CD8-positive, alpha-beta memory T cell (primary cell): ENCODE measurements at regions not wholly inside any gene's neighbourhood (a gene's known extent, or its start where the extent isn't known, plus 50 kb on each side); places are given as distances from the start of the nearest gene placed in this dataset.

ENCODE experiments used
- CTCF ChIA-PET: fragments of 350-600 bp; sonication (Branson Sonifier 250); formaldehyde crosslinking; loops from one replicate; lab custom pipeline; 2021; ENCODE audit warnings: antibody characterized with exemption; lab: Charles Lee
- POLR2A ChIA-PET: fragments of 350-600 bp; sonication (Branson Sonifier 250); formaldehyde crosslinking; loops from one replicate; lab custom pipeline; 2021; ENCODE audit warnings: antibody characterized with exemption; lab: Charles Lee
- DNase-seq, 5 donors: peaks; one replicate each; pipeline versions ENCODE4 v3.0.0 to v3.0.0-alpha.2; 2020 to 2022; ENCODE audit warnings: mixed read lengths in 1 of 5
- H3K27ac ChIP-seq: one replicate; pipeline ENCODE4 v1.7.0; 2013; ENCODE audit warnings: low read depth, mild to moderate bottlenecking, low read length, moderate library complexity
- H3K27me3 ChIP-seq: 2 replicates; pipeline ENCODE4 v1.7.0; 2013; ENCODE audit warnings: low read length, mild to moderate bottlenecking; ENCODE audit not compliant: insufficient read depth, poor library complexity, severe bottlenecking
- H3K36me3 ChIP-seq: 2 replicates; pipeline ENCODE4 v1.7.0; 2013; ENCODE audit warnings: mild to moderate bottlenecking, low read length, moderate library complexity; ENCODE audit not compliant: insufficient read depth
- H3K4me1 ChIP-seq: 2 replicates; pipeline ENCODE4 v1.7.0; 2013; ENCODE audit warnings: mild to moderate bottlenecking, low read length, moderate library complexity; ENCODE audit not compliant: insufficient read depth
- H3K4me3 ChIP-seq: 2 replicates; pipeline ENCODE4 v1.7.0; 2013; ENCODE audit warnings: mild to moderate bottlenecking, low read length
- H3K9me3 ChIP-seq: 2 replicates; pipeline ENCODE4 v1.7.0; 2013; ENCODE audit warnings: mild to moderate bottlenecking, low read length
- H3K27ac Mint-ChIP-seq, 8 donors: one replicate each; pipeline ENCODE4 v1.8.0; 2020 to 2021; ENCODE audit warnings: mixed read lengths in 8 of 8, mild to moderate bottlenecking in 6 of 8, inconsistent platforms in 3 of 8, moderate library complexity in 3 of 8
- H3K27me3 Mint-ChIP-seq, 2 donors: one replicate each; pipeline ENCODE4 v1.8.0; 2020 to 2021; ENCODE audit warnings: mixed read lengths in 2 of 2, mild to moderate bottlenecking in 1 of 2, moderate library complexity in 1 of 2
- H3K36me3 Mint-ChIP-seq, 3 donors: one replicate each; pipeline ENCODE4 v1.8.0; 2020 to 2021; ENCODE audit warnings: mixed read lengths in 3 of 3, inconsistent platforms in 1 of 3, mild to moderate bottlenecking in 1 of 3
- H3K4me1 Mint-ChIP-seq, 3 donors: one replicate each; pipeline ENCODE4 v1.8.0; 2020 to 2021; ENCODE audit warnings: mixed read lengths in 3 of 3, inconsistent platforms in 1 of 3, mild to moderate bottlenecking in 1 of 3
- H3K4me3 Mint-ChIP-seq, 7 donors: one replicate each; pipeline ENCODE4 v1.8.0; 2020 to 2021; ENCODE audit warnings: mixed read lengths in 7 of 7, mild to moderate bottlenecking in 6 of 7, moderate library complexity in 4 of 7, inconsistent platforms in 2 of 7
- H3K9me3 Mint-ChIP-seq, 5 donors: one replicate each; pipeline ENCODE4 v1.8.0; 2020 to 2022; ENCODE audit warnings: mixed read lengths in 5 of 5, mild to moderate bottlenecking in 3 of 5, moderate library complexity in 2 of 5, inconsistent platforms in 1 of 5

DNA sequence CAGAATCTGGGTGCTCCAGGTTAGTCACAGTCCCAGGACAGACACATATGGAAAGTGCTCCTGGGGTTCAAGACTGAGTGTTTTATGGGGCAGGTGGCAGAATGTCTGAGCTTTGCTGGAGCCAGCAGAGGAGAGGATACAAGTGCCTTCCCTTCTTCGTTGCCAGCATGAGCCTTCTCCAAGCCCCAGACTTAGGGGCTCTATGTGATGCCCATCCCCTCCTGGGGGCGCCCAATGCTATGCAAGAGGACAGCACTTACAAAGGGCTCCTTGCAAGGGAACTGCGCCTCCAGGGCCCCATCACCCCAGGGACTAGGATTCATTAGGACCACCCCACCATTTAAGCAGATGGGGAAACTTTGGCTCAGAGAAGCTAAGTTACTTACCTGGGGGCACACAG is 581.9 kb downstream of the BUD13 start:
- Histone ChIP-seq H3K27me3 (peaks cover 7% of the 10 kb centered on the region), H3K4me3 (no peak overlapping the region), H3K36me3 (no peaks in the 10 kb centered on the region), H3K27ac (no peak overlapping the region), H3K9me3 (no peaks in the 10 kb centered on the region), H3K4me1 (no peaks in the 10 kb centered on the region)
- Mint-ChIP-seq H3K4me1 (peaks cover 0 to 6% (median 4%) of the 10 kb centered on the region in 3 donors), H3K36me3 (no peaks in the 10 kb centered on the region), H3K9me3 (peaks cover 0 to under 1% (median 0%) of the 10 kb centered on the region in 5 donors), H3K4me3 (no peak overlapping the region), H3K27ac (no peak overlapping the region), H3K27me3 (peaks cover 16 to 42% of the 10 kb centered on the region in 2 donors)
- ChIA-PET CTCF (interaction anchor here (1.1 kb wide), 1 partner anchor 9 kb away, joined by 3 read pairs; no protein-coding TSS in a partner anchor), POLR2A (no interaction called here)
- DNase-seq = no peak

DNA sequence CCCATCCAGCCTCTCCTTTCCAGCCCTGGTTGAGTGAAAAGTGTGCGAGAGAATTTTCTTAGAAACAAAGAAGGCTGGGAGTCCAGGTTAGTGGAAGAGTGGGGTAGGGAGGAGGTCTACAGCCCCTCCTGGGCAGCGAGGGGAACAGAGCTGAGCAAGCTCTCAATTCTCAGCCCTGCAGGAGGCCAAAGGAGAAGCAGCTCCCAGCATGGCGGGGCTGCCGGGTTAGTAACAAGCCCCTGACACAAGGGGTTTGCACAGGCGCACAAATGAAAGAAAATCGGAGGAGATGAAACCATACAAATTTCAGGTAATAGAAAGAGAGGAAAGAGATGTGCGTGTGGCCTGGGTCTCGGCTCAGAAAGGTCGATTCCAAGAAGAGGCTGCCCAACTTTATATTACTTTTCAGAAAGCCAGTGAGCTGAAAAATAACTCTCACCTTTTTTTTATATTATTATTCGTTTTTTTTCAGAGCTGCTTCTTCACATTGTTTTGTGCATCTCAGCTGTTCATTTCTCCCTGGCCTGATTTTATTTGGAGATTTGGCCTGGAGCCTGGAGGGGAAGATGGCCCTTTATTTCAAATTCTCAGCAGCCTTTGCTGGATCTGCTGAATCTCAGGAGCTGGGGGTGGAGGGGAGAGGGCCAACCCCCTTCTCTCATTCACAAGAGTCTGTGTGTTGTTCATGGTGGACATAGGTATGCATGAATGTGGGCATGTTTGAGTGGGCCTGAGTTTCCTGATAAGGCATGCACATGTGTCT is 583.2 kb downstream of the BUD13 start:
- Mint-ChIP-seq H3K9me3 (no peaks in the 10 kb centered on the region), H3K4me3 (no peak overlapping the region), H3K27ac (peak overlapping the region in 1 of 8 donors; percentile 1), H3K4me1 (peaks cover 0 to 6% (median 4%) of the 10 kb centered on the region in 3 donors), H3K36me3 (no peaks in the 10 kb centered on the region), H3K27me3 (peaks cover 13 to 36% of the 10 kb centered on the region in 2 donors)
- H3K9me3 ChIP-seq = no peaks in the 10 kb centered on the region
- POLR2A ChIA-PET = no interaction called here
- CTCF ChIA-PET = no interaction called here
- DNase-seq = no peak
- no peaks in the 10 kb centered on the region for H3K36me3 ChIP-seq
- no peak overlapping the region for H3K27ac ChIP-seq
- H3K4me3 ChIP-seq = no peak overlapping the region
- H3K27me3 ChIP-seq = peaks cover 7% of the 10 kb centered on the region
- H3K4me1 ChIP-seq = no peaks in the 10 kb centered on the region

DNA sequence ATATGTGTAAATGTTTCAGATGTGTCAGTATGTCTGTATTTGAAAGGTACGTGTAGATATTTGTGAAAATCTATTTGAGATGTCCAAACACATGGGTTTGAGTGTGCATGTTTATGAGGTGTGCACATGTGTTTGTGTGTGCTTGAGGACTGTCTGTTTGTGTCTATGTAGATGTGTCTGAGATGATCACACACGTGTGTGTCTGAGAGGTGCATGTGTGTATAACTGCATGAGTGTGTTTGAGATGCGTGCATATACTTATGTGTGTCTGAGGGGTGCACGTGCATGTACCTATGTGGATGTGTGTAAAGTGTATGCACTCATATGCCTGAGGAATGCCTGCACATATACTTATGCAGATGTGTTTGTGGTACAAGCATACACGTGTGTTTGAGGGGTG is 584.4 kb downstream of the BUD13 start:
- Histone ChIP-seq H3K27me3 (peaks cover 7% of the 10 kb centered on the region), H3K27ac (no peak overlapping the region), H3K4me1 (no peaks in the 10 kb centered on the region), H3K9me3 (no peaks in the 10 kb centered on the region), H3K36me3 (no peaks in the 10 kb centered on the region), H3K4me3 (no peak overlapping the region)
- Mint-ChIP-seq H3K9me3 (no peaks in the 10 kb centered on the region), H3K4me3 (no peak overlapping the region), H3K27ac (no peak overlapping the region), H3K4me1 (peaks cover 0 to 1% (median 0%) of the 10 kb centered on the region in 3 donors), H3K36me3 (no peaks in the 10 kb centered on the region), H3K27me3 (peaks cover 11 to 24% of the 10 kb centered on the region in 2 donors)
- no peak for DNase-seq
- POLR2A ChIA-PET = no interaction called here
- CTCF ChIA-PET = no interaction called here

DNA sequence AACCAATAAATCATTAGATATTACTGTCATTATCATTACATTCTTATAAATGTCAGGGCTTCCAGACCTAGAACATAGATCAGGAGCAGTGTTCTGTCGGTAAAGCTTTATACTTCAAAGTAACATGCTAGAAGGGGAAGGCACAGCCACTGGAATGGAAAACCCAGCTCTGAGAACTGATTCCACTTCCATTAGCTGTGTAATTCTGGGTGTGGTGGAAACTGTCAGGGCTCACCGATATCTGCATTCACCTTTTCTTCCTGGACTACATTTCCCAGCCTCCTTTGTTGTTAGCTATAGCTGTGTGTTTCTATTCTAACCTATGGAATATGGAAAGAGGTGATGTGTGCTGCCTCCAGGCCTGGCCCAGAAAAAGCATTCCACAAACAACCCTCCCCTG is 585.8 kb downstream of the BUD13 start:
- H3K27ac Mint-ChIP-seq = no peak overlapping the region
- H3K36me3 ChIP-seq = no peaks in the 10 kb centered on the region
- CTCF ChIA-PET = no interaction called here
- no peaks in the 10 kb centered on the region for H3K4me1 Mint-ChIP-seq
- H3K4me3 Mint-ChIP-seq = no peak overlapping the region
- no peaks in the 10 kb centered on the region for H3K9me3 ChIP-seq
- H3K27me3 ChIP-seq = peaks cover 3% of the 10 kb centered on the region
- H3K4me3 ChIP-seq = no peak overlapping the region
- POLR2A ChIA-PET = no interaction called here
- no peaks in the 10 kb centered on the region for H3K4me1 ChIP-seq
- no peaks in the 10 kb centered on the region for H3K9me3 Mint-ChIP-seq
- peaks cover 8 to 14% of the 10 kb centered on the region in 2 donors for H3K27me3 Mint-ChIP-seq
- no peak for DNase-seq
- no peak overlapping the region for H3K27ac ChIP-seq
- H3K36me3 Mint-ChIP-seq = no peaks in the 10 kb centered on the region

DNA sequence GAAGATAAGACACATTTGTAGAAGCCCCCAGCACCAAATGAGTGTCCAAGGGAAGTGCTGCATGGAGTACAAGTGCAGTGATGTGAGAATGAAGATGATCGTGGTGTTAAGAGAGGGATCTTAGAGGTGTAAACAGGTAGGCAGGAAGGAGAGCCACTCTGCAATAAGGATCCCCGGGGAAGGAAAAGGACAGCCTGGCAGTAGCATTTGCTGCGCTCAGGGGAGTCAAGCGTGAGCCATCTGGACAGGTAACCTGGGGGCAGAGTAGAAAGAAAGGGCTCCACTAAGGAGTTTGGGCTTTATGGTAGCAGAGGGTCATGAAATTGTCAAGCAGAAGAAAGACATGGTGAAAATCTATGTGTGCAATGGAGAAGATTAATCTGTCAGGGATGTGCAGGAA is 587.2 kb downstream of the BUD13 start:
- Mint-ChIP-seq H3K36me3 (no peaks in the 10 kb centered on the region), H3K27me3 (peaks cover 3 to 14% of the 10 kb centered on the region in 2 donors), H3K4me1 (no peaks in the 10 kb centered on the region), H3K9me3 (no peaks in the 10 kb centered on the region), H3K4me3 (no peak overlapping the region), H3K27ac (no peak overlapping the region)
- Histone ChIP-seq H3K9me3 (no peaks in the 10 kb centered on the region), H3K4me1 (no peaks in the 10 kb centered on the region), H3K27ac (no peak overlapping the region), H3K36me3 (no peaks in the 10 kb centered on the region), H3K4me3 (no peak overlapping the region), H3K27me3 (no peaks in the 10 kb centered on the region)
- CTCF ChIA-PET = no interaction called here
- POLR2A ChIA-PET = no interaction called here
- DNase-seq = no peak

DNA sequence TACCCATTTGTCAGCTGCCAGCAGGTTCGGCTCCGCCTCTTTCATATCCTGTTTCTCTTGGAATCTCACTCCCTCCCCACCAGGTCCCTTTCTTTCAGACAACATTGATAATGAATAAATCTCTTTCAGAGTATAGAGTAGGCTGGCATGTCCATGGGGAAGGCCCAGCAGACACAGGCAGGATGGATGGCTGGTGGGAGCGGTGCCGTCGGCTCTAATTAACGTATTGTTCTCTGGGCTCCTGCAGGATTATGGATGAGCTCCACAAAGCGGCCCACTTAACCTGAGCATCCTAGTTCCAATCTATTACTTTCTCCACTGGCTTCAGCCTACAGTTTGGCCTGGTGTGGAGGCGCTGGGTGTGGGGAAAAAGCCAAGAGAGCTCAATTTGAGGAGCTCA is 588.0 kb downstream of the BUD13 start:
- ChIA-PET CTCF (no interaction called here), POLR2A (no interaction called here)
- H3K27me3 Mint-ChIP-seq = peaks cover 1 to 9% of the 10 kb centered on the region in 2 donors
- Histone ChIP-seq H3K27me3 (no peaks in the 10 kb centered on the region), H3K27ac (no peak overlapping the region), H3K36me3 (no peaks in the 10 kb centered on the region), H3K9me3 (no peaks in the 10 kb centered on the region), H3K4me1 (no peaks in the 10 kb centered on the region), H3K4me3 (no peak overlapping the region)
- DNase-seq = no peak
- H3K4me1 Mint-ChIP-seq = no peaks in the 10 kb centered on the region
- no peak overlapping the region for H3K27ac Mint-ChIP-seq
- no peaks in the 10 kb centered on the region for H3K36me3 Mint-ChIP-seq
- no peak overlapping the region for H3K4me3 Mint-ChIP-seq
- H3K9me3 Mint-ChIP-seq = no peaks in the 10 kb centered on the region

DNA sequence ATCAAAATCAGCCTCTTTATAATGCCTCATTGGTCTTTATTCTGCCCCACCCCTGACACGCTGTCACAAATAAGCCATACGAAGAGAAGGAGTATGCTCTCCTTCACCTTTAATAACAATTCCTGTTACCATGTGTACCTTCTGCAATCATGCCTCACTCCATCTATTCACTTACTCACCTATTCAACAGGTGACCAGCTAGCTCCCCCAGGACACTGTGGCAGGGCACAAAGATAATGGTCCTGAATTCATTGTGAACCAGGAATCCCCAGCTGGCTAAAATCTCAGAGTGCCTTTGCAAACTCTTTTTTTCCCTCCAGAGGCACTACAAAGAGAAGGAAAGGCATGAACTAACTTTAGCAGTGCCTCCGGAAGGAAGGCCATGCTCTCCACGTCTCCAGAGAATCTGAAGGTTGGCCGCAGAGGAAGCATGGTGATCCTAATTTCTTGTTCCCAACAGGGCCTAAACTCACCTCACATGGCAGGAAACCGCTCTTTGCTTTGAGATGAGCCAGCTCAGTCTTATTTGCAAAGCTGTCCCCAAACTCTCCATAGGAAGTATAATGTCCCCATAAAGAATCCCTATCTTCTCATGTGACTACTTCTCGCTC is 590.3 kb downstream of the BUD13 start:
- CTCF ChIA-PET = no interaction called here
- Histone ChIP-seq H3K4me1 (no peaks in the 10 kb centered on the region), H3K4me3 (no peak overlapping the region), H3K27me3 (no peaks in the 10 kb centered on the region), H3K36me3 (no peaks in the 10 kb centered on the region), H3K9me3 (no peaks in the 10 kb centered on the region), H3K27ac (no peak overlapping the region)
- H3K27me3 Mint-ChIP-seq = peaks cover 3 to 4% of the 10 kb centered on the region in 2 donors
- H3K27ac Mint-ChIP-seq = no peak overlapping the region
- no peaks in the 10 kb centered on the region for H3K4me1 Mint-ChIP-seq
- no peaks in the 10 kb centered on the region for H3K9me3 Mint-ChIP-seq
- no peaks in the 10 kb centered on the region for H3K36me3 Mint-ChIP-seq
- no peak for DNase-seq
- POLR2A ChIA-PET = no interaction called here
- H3K4me3 Mint-ChIP-seq = no peak overlapping the region

DNA sequence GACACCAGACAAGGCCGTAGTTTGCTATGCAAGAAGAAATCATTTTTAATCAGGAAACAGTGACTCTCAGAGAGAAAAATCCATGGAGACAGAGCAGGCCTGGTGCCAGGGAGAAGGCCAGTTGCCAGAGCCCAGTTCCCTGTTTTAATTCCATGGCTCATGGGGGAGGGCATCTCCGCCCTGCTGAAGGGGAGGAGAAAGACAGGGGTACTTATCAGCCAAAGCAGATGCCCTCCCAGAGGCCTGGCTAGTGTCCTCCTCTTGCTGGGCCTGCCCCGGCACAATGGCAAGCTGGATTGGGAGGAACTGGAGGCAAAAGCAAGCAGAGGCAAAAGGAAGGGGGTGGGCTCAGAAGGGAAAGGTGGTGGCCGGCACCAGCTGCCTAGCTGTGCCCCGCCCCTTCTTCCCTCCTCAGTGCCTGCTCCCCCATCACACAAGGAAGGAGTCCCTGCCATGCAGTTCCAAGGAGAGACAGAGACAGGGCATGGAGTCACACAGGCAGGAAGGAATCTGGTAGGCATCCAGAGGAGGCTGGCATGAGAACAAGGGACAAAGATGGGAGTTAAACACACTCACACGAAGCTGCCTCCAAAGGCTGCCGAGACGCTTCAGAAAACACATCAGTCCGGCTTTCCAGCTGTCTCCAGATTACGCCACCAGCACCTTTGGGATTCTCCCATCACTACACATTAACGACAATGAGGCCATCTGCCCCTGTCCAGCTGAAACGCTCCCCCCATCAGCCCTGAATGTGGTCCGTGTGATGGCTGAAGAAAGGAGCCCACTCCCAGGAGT is 591.8 kb downstream of the BUD13 start:
- Mint-ChIP-seq H3K4me3 (no peak overlapping the region), H3K4me1 (peaks cover 0 to 7% (median 0%) of the 10 kb centered on the region in 3 donors), H3K36me3 (no peaks in the 10 kb centered on the region), H3K27ac (no peak overlapping the region), H3K9me3 (no peaks in the 10 kb centered on the region), H3K27me3 (peaks cover 3 to 4% of the 10 kb centered on the region in 2 donors)
- ChIA-PET CTCF (no interaction called here), POLR2A (no interaction called here)
- H3K4me1 ChIP-seq = no peaks in the 10 kb centered on the region
- H3K9me3 ChIP-seq = no peaks in the 10 kb centered on the region
- no peak for DNase-seq
- no peak overlapping the region for H3K27ac ChIP-seq
- no peak overlapping the region for H3K4me3 ChIP-seq
- no peaks in the 10 kb centered on the region for H3K27me3 ChIP-seq
- H3K36me3 ChIP-seq = no peaks in the 10 kb centered on the region
